ENCODE measurements at regions not wholly inside any gene's neighbourhood (a gene's known extent, or its start where the extent isn't known, plus 50 kb on each side); places are given as distances from the start of the nearest gene placed in this dataset.
A peak's percentile ranks its signal among the peaks of the same experiment; 100 is the strongest.

- FAIRE-seq = no peak
- no peak overlapping the region for H3K27ac ChIP-seq (ENCODE audit: low read depth in 2 of 2, low read length in 2 of 2)
- no peak overlapping the region for H3K4me3 ChIP-seq (ENCODE audit: low read length in 3 of 3)
- no peaks in the 10 kb centered on the region for H3K36me3 ChIP-seq (ENCODE audit: control insufficient read depth in 2 of 3, insufficient read depth in 3 of 3, low read length in 3 of 3)
- H3K9me3 ChIP-seq (ENCODE audit: control insufficient read depth in 2 of 3, insufficient read depth in 1 of 3, low read length in 3 of 3) = no peaks in the 10 kb centered on the region
- no peak for DNase-seq
- H3K27me3 ChIP-seq (ENCODE audit: control insufficient read depth, insufficient read depth, low read length) = no peaks in the 10 kb centered on the region
- no peak overlapping the region for H3K9ac ChIP-seq (ENCODE audit: low read length in 3 of 3)
- intact Hi-C loops (cut with DNase I) = no loop called here
- no peaks in the 10 kb centered on the region for H3K4me1 ChIP-seq (ENCODE audit: control insufficient read depth in 2 of 3, insufficient read depth in 2 of 3, low read depth in 1 of 3, low read length in 3 of 3)
- TF ChIP-seq CTCF (IDR thresholded peaks at IDR 0.05; ENCODE audit: borderline replicate concordance, extremely low read depth, insufficient read depth) = no peak
Observed at GRCh38 chr5:27516437-27516836, 478.1 kb upstream of the CDH9 start.

- H3K4me1 ChIP-seq (ENCODE audit: control insufficient read depth in 2 of 3, insufficient read depth in 2 of 3, low read depth in 1 of 3, low read length in 3 of 3) = no peaks in the 10 kb centered on the region
- no peak overlapping the region for H3K4me3 ChIP-seq (ENCODE audit: low read length in 3 of 3)
- H3K27ac ChIP-seq (ENCODE audit: low read depth in 2 of 2, low read length in 2 of 2) = no peak overlapping the region
- H3K36me3 ChIP-seq (ENCODE audit: control insufficient read depth in 2 of 3, insufficient read depth in 3 of 3, low read length in 3 of 3) = no peaks in the 10 kb centered on the region
- TF ChIP-seq CTCF (IDR thresholded peaks at IDR 0.05; ENCODE audit: borderline replicate concordance, extremely low read depth, insufficient read depth) = no peak
- DNase-seq (peak in 2 of 5 donors; percentile 32 to 35), FAIRE-seq (no peak)
- intact Hi-C loops (cut with DNase I) = no loop called here
- H3K9ac ChIP-seq (ENCODE audit: low read length in 3 of 3) = no peak overlapping the region
- no peaks in the 10 kb centered on the region for H3K9me3 ChIP-seq (ENCODE audit: control insufficient read depth in 2 of 3, insufficient read depth in 1 of 3, low read length in 3 of 3)
- H3K27me3 ChIP-seq (ENCODE audit: control insufficient read depth, insufficient read depth, low read length) = no peaks in the 10 kb centered on the region
Observed at GRCh38 chr5:27511061-27511460, 472.7 kb upstream of the CDH9 start.

- Histone ChIP-seq H3K4me3 (ENCODE audit: low read length in 3 of 3) (no peak overlapping the region), H3K36me3 (ENCODE audit: control insufficient read depth in 2 of 3, insufficient read depth in 3 of 3, low read length in 3 of 3) (no peaks in the 10 kb centered on the region), H3K9me3 (ENCODE audit: control insufficient read depth in 2 of 3, insufficient read depth in 1 of 3, low read length in 3 of 3) (no peaks in the 10 kb centered on the region), H3K4me1 (ENCODE audit: control insufficient read depth in 2 of 3, insufficient read depth in 2 of 3, low read depth in 1 of 3, low read length in 3 of 3) (no peaks in the 10 kb centered on the region), H3K9ac (ENCODE audit: low read length in 3 of 3) (no peak overlapping the region), H3K27me3 (ENCODE audit: control insufficient read depth, insufficient read depth, low read length) (no peaks in the 10 kb centered on the region), H3K27ac (ENCODE audit: low read depth in 2 of 2, low read length in 2 of 2) (no peak overlapping the region)
- DNase-seq = no peak
- TF ChIP-seq CTCF (IDR thresholded peaks at IDR 0.05; ENCODE audit: borderline replicate concordance, extremely low read depth, insufficient read depth) = no peak
- intact Hi-C loops (cut with DNase I) = no loop called here
- no peak for FAIRE-seq
Observed at GRCh38 chr5:27503813-27504212, 465.4 kb upstream of the CDH9 start.

- FAIRE-seq (no peak), DNase-seq (no peak)
- no peaks in the 10 kb centered on the region for H3K9me3 ChIP-seq (ENCODE audit: control insufficient read depth in 2 of 3, insufficient read depth in 1 of 3, low read length in 3 of 3)
- no peaks in the 10 kb centered on the region for H3K27me3 ChIP-seq (ENCODE audit: control insufficient read depth, insufficient read depth, low read length)
- no peak for TF ChIP-seq CTCF (IDR thresholded peaks at IDR 0.05; ENCODE audit: borderline replicate concordance, extremely low read depth, insufficient read depth)
- no peak overlapping the region for H3K4me3 ChIP-seq (ENCODE audit: low read length in 3 of 3)
- H3K4me1 ChIP-seq (ENCODE audit: control insufficient read depth in 2 of 3, insufficient read depth in 2 of 3, low read depth in 1 of 3, low read length in 3 of 3) = no peaks in the 10 kb centered on the region
- H3K27ac ChIP-seq (ENCODE audit: low read depth in 2 of 2, low read length in 2 of 2) = no peak overlapping the region
- no peaks in the 10 kb centered on the region for H3K36me3 ChIP-seq (ENCODE audit: control insufficient read depth in 2 of 3, insufficient read depth in 3 of 3, low read length in 3 of 3)
- intact Hi-C loops (cut with DNase I) = no loop called here
- H3K9ac ChIP-seq (ENCODE audit: low read length in 3 of 3) = no peak overlapping the region
Observed at GRCh38 chr5:27502236-27502635, 463.9 kb upstream of the CDH9 start.
